SH-SY5Y (cell line): ENCODE measurements at regions not wholly inside any gene's neighbourhood (a gene's known extent, or its start where the extent isn't known, plus 50 kb on each side); places are given as distances from the start of the nearest gene placed in this dataset.

Source experiments
- GATA2 ChIP-seq: IDR thresholded peaks from 2 replicates; pipeline ENCODE4 v1.6.1; 2011; ENCODE audit warnings: mild to moderate bottlenecking, low read depth, low read length
- GATA3 ChIP-seq: IDR thresholded peaks from 2 replicates; pipeline ENCODE4 v1.6.1; 2011; ENCODE audit warnings: low read depth, mild to moderate bottlenecking, low read length, moderate library complexity

DNA sequence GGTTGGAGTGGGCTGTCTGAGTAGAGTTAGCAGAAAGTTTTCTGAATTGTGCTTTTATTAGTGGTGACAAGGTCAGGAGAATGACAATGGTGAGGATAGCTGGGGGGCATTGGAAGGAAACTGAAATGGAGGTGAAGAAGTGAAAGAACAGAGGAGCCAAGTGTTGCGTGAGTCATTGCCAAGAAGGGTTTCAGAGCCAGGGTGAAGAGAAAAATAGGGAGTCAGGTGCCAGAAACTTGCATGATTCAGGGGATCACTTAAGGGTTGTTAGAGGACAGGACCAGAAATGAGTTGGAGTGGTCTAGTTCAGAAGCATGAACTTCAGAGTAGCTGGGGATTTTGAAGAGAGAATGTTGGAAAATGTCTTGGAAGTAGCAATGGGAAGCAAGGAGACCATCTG lies 86.0 kb upstream of the GALNT15 start:
- no peak for TF ChIP-seq GATA2
- TF ChIP-seq GATA3 = no peak
